ENCODE measurements at regions not wholly inside any gene's neighbourhood (a gene's known extent, or its start where the extent isn't known, plus 50 kb on each side); places are given as distances from the start of the nearest gene placed in this dataset.

DNA sequence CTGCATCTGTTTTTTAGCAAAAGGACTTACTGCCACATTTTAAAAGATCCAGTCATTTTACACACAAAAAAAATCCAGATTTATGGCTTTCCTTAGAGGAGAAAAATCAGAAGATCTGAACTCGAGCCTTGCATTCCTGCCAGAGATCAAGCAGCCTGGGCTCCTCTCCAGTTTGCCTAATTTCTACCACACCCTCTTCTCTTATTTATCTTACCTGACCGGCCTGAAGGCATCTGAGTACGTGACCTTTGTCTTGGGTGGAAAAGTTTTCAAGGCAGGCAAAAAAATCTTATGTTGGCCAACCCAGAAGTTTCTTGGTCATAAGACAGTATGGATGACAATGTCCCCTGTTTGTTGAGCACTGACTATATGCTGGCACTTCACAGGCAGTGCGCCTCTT lies 60.3 kb downstream of the CHRD start:
- no peaks in the 10 kb centered on the region for H3K27me3 ChIP-seq (ENCODE audit: insufficient read depth, insufficient read length)
- peaks cover 3% of the 10 kb centered on the region for H3K4me1 ChIP-seq (ENCODE audit: insufficient read depth, insufficient read length)
- DNase-seq (ENCODE audit: low read depth, low spot score), result no peak
- H3K4me3 ChIP-seq (ENCODE audit: insufficient read length, low read depth), result no peak overlapping the region
- TF ChIP-seq ZNF274 (IDR thresholded peaks at IDR 0.05; ENCODE audit: low read depth, low read length) (no peak), YY1 (IDR thresholded peaks at IDR 0.05; ENCODE audit: insufficient read depth, insufficient read length) (no peak), SUZ12 (IDR thresholded peaks at IDR 0.05; ENCODE audit: extremely low read depth, insufficient read depth, insufficient read length) (no peak)
- H3K9ac ChIP-seq (ENCODE audit: insufficient read length, low read depth), result no peak overlapping the region
- H3K36me3 ChIP-seq (ENCODE audit: insufficient read depth, insufficient read length, low read length), result no peaks in the 10 kb centered on the region
- peaks cover 7% of the 10 kb centered on the region; the same call in 1 of the 2 replicates for H3K9me3 ChIP-seq (ENCODE audit: insufficient read depth, low read length)

DNA sequence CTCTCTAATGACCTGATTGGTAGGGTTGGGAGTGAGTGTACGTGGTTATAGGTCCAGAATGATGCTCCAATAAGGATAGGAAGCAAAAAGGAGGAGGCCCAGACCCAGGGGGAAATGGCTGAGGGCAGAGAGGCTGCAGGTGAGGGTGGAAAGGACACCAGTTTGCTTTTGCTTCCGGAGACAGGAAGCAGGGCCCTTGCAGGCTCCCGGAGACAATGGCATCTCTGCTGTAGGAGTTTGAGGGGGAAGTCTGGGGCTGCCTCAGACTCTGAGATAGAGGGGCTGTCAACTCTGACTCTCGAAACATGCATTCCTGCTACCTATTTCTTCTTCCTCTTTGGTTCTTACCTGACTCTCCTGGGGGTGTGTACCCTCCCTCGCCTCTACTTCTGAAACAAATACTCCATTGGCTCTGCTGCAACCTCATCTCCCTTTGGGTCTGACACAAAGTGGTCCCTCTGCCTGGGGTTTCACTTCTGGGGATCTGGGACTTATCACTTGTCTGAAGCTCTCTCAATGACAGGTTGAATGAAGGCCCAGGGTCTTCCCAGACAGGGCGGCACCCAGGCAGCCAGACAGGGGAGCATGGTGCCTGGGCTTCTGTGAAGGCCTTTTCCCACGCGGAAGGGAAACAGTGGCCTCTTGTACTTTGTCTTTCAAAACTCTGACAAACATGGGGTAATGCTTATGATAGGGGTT lies 61.5 kb downstream of the CHRD start:
- Histone ChIP-seq H3K4me1 (ENCODE audit: insufficient read depth, insufficient read length) (peaks cover 3% of the 10 kb centered on the region), H3K27me3 (ENCODE audit: insufficient read depth, insufficient read length) (no peaks in the 10 kb centered on the region), H3K36me3 (ENCODE audit: insufficient read depth, insufficient read length, low read length) (no peaks in the 10 kb centered on the region), H3K4me3 (ENCODE audit: insufficient read length, low read depth) (no peak overlapping the region), H3K9me3 (ENCODE audit: insufficient read depth, low read length) (peaks cover 7% of the 10 kb centered on the region; the same call in 1 of the 2 replicates), H3K9ac (ENCODE audit: insufficient read length, low read depth) (no peak overlapping the region)
- DNase-seq (ENCODE audit: low read depth, low spot score), result no peak
- no peak for TF ChIP-seq SUZ12 (IDR thresholded peaks at IDR 0.05; ENCODE audit: extremely low read depth, insufficient read depth, insufficient read length)
- TF ChIP-seq YY1 (IDR thresholded peaks at IDR 0.05; ENCODE audit: insufficient read depth, insufficient read length), result no peak
- no peak for TF ChIP-seq ZNF274 (IDR thresholded peaks at IDR 0.05; ENCODE audit: low read depth, low read length)

GRCh38 chr3:184443364-184443763 lies 63.5 kb downstream of the CHRD start:
- Histone ChIP-seq H3K9ac (ENCODE audit: insufficient read length, low read depth) (no peak overlapping the region), H3K4me1 (ENCODE audit: insufficient read depth, insufficient read length) (peaks cover 3% of the 10 kb centered on the region), H3K9me3 (ENCODE audit: insufficient read depth, low read length) (peaks cover 3% of the 10 kb centered on the region; the same call in 1 of the 2 replicates), H3K4me3 (ENCODE audit: insufficient read length, low read depth) (no peak overlapping the region), H3K36me3 (ENCODE audit: insufficient read depth, insufficient read length, low read length) (no peaks in the 10 kb centered on the region), H3K27me3 (ENCODE audit: insufficient read depth, insufficient read length) (no peaks in the 10 kb centered on the region)
- DNase-seq (ENCODE audit: low read depth, low spot score), result no peak
- TF ChIP-seq ZNF274 (IDR thresholded peaks at IDR 0.05; ENCODE audit: low read depth, low read length), result no peak
- TF ChIP-seq SUZ12 (IDR thresholded peaks at IDR 0.05; ENCODE audit: extremely low read depth, insufficient read depth, insufficient read length), result no peak
- TF ChIP-seq YY1 (IDR thresholded peaks at IDR 0.05; ENCODE audit: insufficient read depth, insufficient read length), result no peak

- H3K4me3 ChIP-seq (ENCODE audit: insufficient read length, low read depth), result no peak overlapping the region
- DNase-seq (ENCODE audit: low read depth, low spot score), result no peak
- H3K4me1 ChIP-seq (ENCODE audit: insufficient read depth, insufficient read length), result peaks cover 3% of the 10 kb centered on the region
- no peaks in the 10 kb centered on the region for H3K27me3 ChIP-seq (ENCODE audit: insufficient read depth, insufficient read length)
- H3K9ac ChIP-seq (ENCODE audit: insufficient read length, low read depth), result no peak overlapping the region
- TF ChIP-seq SUZ12 (IDR thresholded peaks at IDR 0.05; ENCODE audit: extremely low read depth, insufficient read depth, insufficient read length) (no peak), YY1 (IDR thresholded peaks at IDR 0.05; ENCODE audit: insufficient read depth, insufficient read length) (no peak), ZNF274 (IDR thresholded peaks at IDR 0.05; ENCODE audit: low read depth, low read length) (no peak)
- H3K36me3 ChIP-seq (ENCODE audit: insufficient read depth, insufficient read length, low read length), result no peaks in the 10 kb centered on the region
- no peaks in the 10 kb centered on the region for H3K9me3 ChIP-seq (ENCODE audit: insufficient read depth, low read length)
Measured at GRCh38 chr3:184443831-184444230, 64.0 kb downstream of the CHRD start.

GRCh38 chr3:184448321-184449160 lies 68.7 kb downstream of the CHRD start:
- TF ChIP-seq YY1 (IDR thresholded peaks at IDR 0.05; ENCODE audit: insufficient read depth, insufficient read length), result no peak
- no peak for TF ChIP-seq SUZ12 (IDR thresholded peaks at IDR 0.05; ENCODE audit: extremely low read depth, insufficient read depth, insufficient read length)
- TF ChIP-seq ZNF274 (IDR thresholded peaks at IDR 0.05; ENCODE audit: low read depth, low read length), result no peak
- no peak for DNase-seq (ENCODE audit: low read depth, low spot score)
- H3K9me3 ChIP-seq (ENCODE audit: insufficient read depth, low read length), result no peaks in the 10 kb centered on the region
- no peaks in the 10 kb centered on the region for H3K36me3 ChIP-seq (ENCODE audit: insufficient read depth, insufficient read length, low read length)
- no peak overlapping the region for H3K4me3 ChIP-seq (ENCODE audit: insufficient read length, low read depth)
- H3K9ac ChIP-seq (ENCODE audit: insufficient read length, low read depth), result no peak overlapping the region
- H3K4me1 ChIP-seq (ENCODE audit: insufficient read depth, insufficient read length), result no peaks in the 10 kb centered on the region
- H3K27me3 ChIP-seq (ENCODE audit: insufficient read depth, insufficient read length), result no peaks in the 10 kb centered on the region

- TF ChIP-seq ZNF274 (IDR thresholded peaks at IDR 0.05; ENCODE audit: low read depth, low read length), result no peak
- no peak for TF ChIP-seq SUZ12 (IDR thresholded peaks at IDR 0.05; ENCODE audit: extremely low read depth, insufficient read depth, insufficient read length)
- no peak for TF ChIP-seq YY1 (IDR thresholded peaks at IDR 0.05; ENCODE audit: insufficient read depth, insufficient read length)
Measured at GRCh38 chr3:184449161-184449515, 69.3 kb downstream of the CHRD start.

GRCh38 chr3:184450547-184450946 lies 70.7 kb downstream of the CHRD start:
- H3K36me3 ChIP-seq (ENCODE audit: insufficient read depth, insufficient read length, low read length), result no peaks in the 10 kb centered on the region
- H3K9me3 ChIP-seq (ENCODE audit: insufficient read depth, low read length), result no peaks in the 10 kb centered on the region
- no peaks in the 10 kb centered on the region for H3K4me1 ChIP-seq (ENCODE audit: insufficient read depth, insufficient read length)
- H3K9ac ChIP-seq (ENCODE audit: insufficient read length, low read depth), result no peak overlapping the region
- DNase-seq (ENCODE audit: low read depth, low spot score), result no peak
- no peak for TF ChIP-seq ZNF274 (IDR thresholded peaks at IDR 0.05; ENCODE audit: low read depth, low read length)
- no peak for TF ChIP-seq SUZ12 (IDR thresholded peaks at IDR 0.05; ENCODE audit: extremely low read depth, insufficient read depth, insufficient read length)
- TF ChIP-seq YY1 (IDR thresholded peaks at IDR 0.05; ENCODE audit: insufficient read depth, insufficient read length), result no peak
- H3K4me3 ChIP-seq (ENCODE audit: insufficient read length, low read depth), result no peak overlapping the region
- no peaks in the 10 kb centered on the region for H3K27me3 ChIP-seq (ENCODE audit: insufficient read depth, insufficient read length)

More at GRCh38 chr3:184449161-184449515, 69.3 kb downstream of the CHRD start:
- Histone ChIP-seq H3K9me3 (ENCODE audit: insufficient read depth, low read length) (no peaks in the 10 kb centered on the region), H3K4me3 (ENCODE audit: insufficient read length, low read depth) (no peak overlapping the region), H3K36me3 (ENCODE audit: insufficient read depth, insufficient read length, low read length) (no peaks in the 10 kb centered on the region), H3K9ac (ENCODE audit: insufficient read length, low read depth) (no peak overlapping the region), H3K27me3 (ENCODE audit: insufficient read depth, insufficient read length) (no peaks in the 10 kb centered on the region), H3K4me1 (ENCODE audit: insufficient read depth, insufficient read length) (no peaks in the 10 kb centered on the region)
- no peak for DNase-seq (ENCODE audit: low read depth, low spot score)

Data from NT2/D1 (cell line).